ENCODE measurements at regions not wholly inside any gene's neighbourhood (a gene's known extent, or its start where the extent isn't known, plus 50 kb on each side); places are given as distances from the start of the nearest gene placed in this dataset.

- no peak for DNase-seq (ENCODE audit: low read depth in 2 of 2)
These were observed 293.8 kb downstream of the BUD13 start for GRCh38 chr11:116478669-116479668.

DNA sequence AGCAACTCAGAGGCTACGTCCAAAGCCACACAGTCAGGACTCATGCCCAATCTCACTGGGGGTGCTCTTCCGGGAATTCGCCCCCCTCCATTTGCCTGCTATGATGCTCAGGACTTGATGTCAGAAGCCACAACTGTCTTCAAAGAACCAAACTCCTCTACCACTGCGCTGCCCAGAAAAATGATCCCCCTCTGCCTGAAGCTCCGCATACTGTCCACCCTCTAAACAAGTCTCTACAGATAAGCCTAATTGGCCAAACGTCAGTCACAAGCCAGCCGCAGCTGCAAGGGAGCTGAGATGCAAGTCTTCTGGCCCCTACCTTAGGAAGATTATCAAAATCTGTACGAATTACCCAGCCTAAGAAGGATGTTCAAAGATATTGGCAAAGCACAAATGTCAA, 294.6 kb downstream of the BUD13 start:
- no peak for DNase-seq (ENCODE audit: low read depth in 2 of 2)

GRCh38 chr11:116473790-116474346, 298.9 kb downstream of the BUD13 start:
- no peak for DNase-seq (ENCODE audit: low read depth in 2 of 2)

DNA sequence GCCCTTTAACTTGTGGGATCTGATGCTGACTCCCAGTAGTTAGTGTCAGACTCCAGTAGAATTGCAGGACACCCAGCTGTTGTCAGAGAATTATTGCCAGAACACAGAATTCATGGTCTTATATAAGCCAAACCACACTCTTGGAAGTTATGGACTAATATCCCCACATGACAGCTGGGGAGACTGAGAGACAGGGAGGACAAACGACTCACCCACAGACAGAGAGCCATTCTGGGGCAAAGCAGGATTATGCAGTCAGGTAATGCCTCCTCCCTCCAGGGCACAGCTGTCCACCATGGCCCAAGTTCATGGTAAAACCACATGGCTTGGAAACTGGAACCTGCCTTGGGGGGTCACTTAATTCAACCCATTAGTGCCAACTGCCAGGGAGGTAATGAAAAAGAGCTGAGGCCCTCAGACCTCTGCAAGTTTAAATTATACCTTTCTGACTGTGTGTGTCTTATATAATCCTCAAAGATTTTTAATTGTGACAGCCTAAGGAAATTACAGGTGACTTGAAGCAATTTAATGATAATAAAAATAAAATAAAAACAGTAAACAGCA, 299.5 kb downstream of the BUD13 start:
- no peak for DNase-seq (ENCODE audit: low read depth in 2 of 2)

- DNase-seq (ENCODE audit: low read depth in 2 of 2): no peak
These were observed 300.1 kb downstream of the BUD13 start for GRCh38 chr11:116472651-116473050.

DNA sequence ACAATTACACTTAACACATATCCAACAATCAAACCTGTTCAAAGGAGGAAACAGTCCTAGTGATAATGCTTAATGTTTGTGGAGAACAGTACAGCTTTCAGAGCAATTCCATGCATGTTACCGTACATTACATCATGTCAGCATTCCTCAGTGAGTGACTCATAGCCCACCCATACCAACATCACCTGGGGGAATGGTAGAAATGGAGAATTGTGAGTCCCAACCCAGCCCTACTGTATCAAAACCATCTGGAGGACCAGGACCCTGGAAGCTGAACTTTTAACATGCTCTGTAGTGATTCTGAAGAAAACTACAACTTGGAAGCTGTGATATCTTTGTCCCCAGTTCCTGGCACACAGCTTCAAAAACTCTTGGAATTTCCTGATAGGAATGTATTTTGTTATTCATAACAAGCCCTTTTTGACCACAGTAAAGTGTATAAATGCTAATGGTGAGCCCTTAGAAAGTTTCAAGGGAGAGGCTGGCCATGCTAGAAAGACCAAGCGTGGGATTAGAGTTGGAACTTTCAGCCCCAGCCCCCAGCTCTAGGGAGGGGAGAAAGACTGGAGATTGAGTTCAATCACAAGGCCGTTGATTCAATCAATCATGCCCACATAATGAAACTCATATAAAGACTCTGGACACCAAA, 301.1 kb downstream of the BUD13 start:
- no peak for DNase-seq (ENCODE audit: low read depth in 2 of 2)

GRCh38 chr11:116468699-116469098, 304.1 kb downstream of the BUD13 start:
- no peak for DNase-seq (ENCODE audit: low read depth in 2 of 2)

GRCh38 chr11:116467823-116468222, 305.0 kb downstream of the BUD13 start:
- no peak for DNase-seq (ENCODE audit: low read depth in 2 of 2)

GRCh38 chr11:116466801-116467200, 306.0 kb downstream of the BUD13 start:
- no peak for DNase-seq (ENCODE audit: low read depth in 2 of 2)

GRCh38 chr11:116466191-116466590, 306.6 kb downstream of the BUD13 start:
- no peak for DNase-seq (ENCODE audit: low read depth in 2 of 2)

DNA sequence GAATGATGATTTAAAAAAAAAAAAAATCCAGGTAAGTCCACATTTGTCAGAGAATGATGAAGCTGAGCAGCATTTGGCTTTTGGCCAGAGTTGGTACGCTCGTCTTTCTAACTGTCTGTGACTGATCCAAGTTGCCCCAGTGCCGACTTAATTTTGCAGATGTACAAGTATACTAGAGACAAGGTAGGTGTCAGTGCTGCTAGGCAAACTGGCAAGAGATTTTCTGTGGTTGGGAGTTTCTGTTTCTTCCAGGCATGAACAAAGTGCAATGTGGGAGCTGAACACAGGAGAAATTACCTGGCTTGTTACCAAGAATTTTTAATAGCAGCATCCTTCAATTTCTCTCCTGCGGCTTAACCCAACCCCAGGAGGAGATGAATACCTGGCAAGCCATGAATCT, 307.7 kb downstream of the BUD13 start:
- no peak for DNase-seq (ENCODE audit: low read depth in 2 of 2)

GRCh38 chr11:116461789-116462188, 311.0 kb downstream of the BUD13 start:
- no peak for DNase-seq (ENCODE audit: low read depth in 2 of 2)

DNA sequence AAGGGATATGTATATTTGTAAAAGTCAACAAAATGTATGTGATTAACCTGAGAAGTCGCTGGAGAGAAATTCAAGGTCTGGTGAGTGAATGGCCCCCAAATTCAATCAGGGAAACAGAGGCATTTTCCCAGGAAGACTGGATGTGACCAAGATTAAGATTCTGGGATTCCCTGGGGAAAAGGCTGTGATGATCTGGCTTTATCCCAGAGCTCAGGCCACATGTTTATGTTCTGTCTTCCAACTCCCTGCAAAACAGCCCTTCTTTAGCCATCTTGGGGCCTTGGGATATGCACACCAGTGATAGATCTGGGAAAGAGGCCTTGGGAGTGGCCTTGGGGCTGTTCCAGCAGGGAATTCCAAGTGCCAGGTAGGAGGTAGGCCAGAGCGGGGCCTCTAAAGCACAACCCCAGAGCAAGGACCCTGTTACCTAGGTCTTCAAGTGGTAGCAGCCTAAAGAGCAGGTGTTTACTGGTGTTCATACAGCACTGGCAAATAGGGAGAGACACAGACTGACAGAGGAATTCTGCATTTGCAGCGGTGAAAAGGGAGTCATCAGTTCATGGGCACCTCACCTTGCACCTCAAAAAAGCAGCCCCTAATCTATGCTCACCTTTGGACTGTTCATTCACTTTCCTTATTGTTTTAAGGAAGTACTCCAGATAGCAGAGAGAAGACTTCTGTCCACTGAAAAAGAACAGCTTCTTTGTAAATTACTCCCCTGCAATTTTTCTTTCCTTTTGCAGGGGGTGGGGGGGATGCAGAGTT, 312.4 kb downstream of the BUD13 start:
- DNase-seq (ENCODE audit: low read depth in 2 of 2): no peak

DNA sequence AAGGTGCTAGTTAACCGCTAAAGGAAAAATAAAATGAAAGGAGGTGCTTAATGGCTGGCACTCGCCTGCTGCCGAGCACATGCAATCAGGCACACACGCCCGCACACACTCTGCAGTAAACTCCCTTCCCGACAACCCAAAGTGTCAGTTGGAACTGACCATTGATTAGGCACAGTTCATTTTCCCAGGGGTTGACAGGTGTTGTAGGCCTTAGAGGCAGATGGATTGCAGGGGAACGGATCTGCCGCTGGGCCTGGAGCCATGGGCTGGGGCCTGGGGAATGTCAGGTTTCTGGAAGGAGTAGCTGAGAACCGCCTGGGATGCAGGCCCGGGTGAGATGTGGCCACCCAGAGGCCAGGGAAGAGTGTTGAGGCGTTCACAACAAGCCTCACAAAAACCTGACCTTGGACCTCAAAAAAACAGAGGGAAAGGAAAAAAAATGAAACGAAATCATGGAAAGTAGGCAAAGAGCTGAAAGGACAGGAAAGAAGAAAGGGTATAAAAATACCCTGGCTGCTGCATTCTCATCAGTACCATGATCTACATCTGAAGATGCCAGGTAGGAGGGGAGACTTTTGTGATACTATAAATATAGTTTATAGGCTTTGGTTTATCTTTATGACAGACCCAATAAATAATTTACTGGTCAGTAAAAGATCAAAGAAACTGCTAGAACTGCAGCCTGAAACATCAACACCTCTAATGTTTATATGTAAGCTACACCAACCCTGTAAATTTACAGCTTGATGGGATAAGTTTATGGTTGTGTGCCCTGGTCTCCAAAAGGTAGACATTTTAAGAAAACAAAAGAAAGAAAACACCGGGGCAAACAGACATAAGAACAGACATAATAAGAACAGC, 313.4 kb downstream of the BUD13 start:
- no peak for DNase-seq (ENCODE audit: low read depth in 2 of 2)

DNA sequence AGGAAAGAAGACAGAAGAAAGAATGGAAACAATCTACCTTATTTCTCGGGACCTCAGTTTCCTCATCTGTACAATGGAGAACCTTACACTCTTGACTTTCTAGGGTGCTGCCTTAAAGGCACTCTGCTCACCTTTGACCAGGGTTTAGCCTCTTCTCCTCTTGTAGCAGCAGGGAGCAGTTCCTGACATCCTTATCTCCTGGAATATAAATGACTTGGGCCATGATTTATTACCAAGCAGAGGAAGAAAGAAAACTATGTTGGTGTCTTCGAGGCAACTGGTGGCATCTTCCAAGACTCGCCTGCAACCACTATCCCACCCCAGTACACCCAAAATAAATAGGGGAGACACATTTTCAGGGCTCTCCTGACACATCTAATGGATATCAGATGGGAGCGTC, 314.2 kb downstream of the BUD13 start:
- no peak for DNase-seq (ENCODE audit: low read depth in 2 of 2)

GRCh38 chr11:116457336-116458007, 315.3 kb downstream of the BUD13 start:
- no peak for DNase-seq (ENCODE audit: low read depth in 2 of 2)

- no peak for DNase-seq (ENCODE audit: low read depth in 2 of 2)
These were observed 317.8 kb downstream of the BUD13 start for GRCh38 chr11:116454951-116455350.

DNA sequence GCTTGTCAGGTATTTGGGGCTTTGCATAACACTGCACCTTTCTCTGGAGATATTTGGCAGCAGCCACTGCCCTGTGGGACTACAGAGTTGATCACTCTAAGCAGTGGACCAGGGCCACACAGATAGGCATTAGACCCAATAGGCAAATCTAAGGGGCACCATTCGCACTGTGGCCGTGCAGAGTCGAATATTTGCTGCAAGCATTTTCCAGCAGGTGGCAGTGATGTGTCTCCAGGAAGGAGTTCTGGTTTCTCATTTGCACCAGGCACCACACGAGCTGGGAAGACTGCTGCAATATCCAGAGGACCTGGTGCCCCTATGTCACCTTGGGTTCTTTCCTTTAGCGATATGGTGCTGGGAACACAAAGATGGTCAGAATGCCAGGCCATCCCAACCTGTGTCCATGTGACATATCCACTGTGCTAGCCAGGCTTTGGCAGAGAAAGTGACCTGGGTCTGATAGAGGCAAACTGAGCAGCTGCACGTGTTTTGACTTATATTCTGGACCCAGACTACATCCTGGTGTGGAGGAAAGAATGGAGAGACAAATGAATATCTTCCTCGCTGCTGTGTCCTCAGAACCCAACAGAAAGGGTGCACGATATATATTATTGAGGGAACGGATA, 318.7 kb downstream of the BUD13 start:
- DNase-seq (ENCODE audit: low read depth in 2 of 2): no peak

DNA sequence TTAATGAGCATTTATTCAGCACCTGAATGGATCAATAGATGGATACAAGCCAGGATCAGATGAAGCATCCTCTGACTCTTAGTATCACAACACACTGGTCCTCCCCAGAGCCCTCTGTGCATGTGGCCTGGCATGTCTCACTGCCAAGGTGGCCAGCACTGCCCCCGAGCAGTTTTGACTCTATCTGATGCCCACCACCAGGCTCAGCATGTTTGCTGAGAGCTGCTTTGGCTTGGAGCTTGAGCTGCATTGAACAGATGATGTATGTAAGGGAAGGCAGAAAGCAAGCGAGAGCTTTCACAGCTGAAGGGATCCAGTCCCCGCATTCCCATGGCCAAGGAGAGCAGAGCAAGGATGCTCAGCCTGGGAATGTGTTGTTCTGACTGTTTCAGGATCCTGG, 320.3 kb downstream of the BUD13 start:
- no peak for DNase-seq (ENCODE audit: low read depth in 2 of 2)

GRCh38 chr11:116449522-116449921, 323.3 kb downstream of the BUD13 start:
- DNase-seq (ENCODE audit: low read depth in 2 of 2): no peak

Measured in activated CD8-positive, alpha-beta memory T cell treated with anti-CD3 and anti-CD28 coated beads for 4 hours (primary cell).